ENCODE measurements at regions not wholly inside any gene's neighbourhood (a gene's known extent, or its start where the extent isn't known, plus 50 kb on each side); places are given as distances from the start of the nearest gene placed in this dataset.

GRCh38 chrX:78456909-78457308 lies 129.5 kb upstream of the CYSLTR1 start:
- no peak for TF ChIP-seq CTCF (IDR thresholded peaks at IDR 0.05; ENCODE audit: insufficient read depth, low read length, poor library complexity, severe bottlenecking)
- TF ChIP-seq EZH2phosphoT487 (conservative IDR thresholded peaks at IDR 0.05; ENCODE audit: low read length), result no peak

Measured in SU-DHL-6 (cell line).